Retinal pigment epithelial cell (primary cell): ENCODE measurements at regions not wholly inside any gene's neighbourhood (a gene's known extent, or its start where the extent isn't known, plus 50 kb on each side); places are given as distances from the start of the nearest gene placed in this dataset.

Source experiments
- DNase-seq: peaks from one replicate; pipeline ENCODE4 v3.0.0-alpha.2; 2010; ENCODE audit warnings: low read depth
- H3K4me3 ChIP-seq: 2 replicates; pipeline ENCODE4 v1.5.1; 2011; ENCODE audit warnings: mild to moderate bottlenecking, low read length, control low read depth, moderate library complexity
- TF ChIP-seq, protein P1 (sequence below): conservative IDR thresholded peaks from 2 replicates; pipeline ENCODE4 v1.5.1; 2011; ENCODE audit warnings: low read depth, low read length, control low read depth, inconsistent platforms

DNA sequence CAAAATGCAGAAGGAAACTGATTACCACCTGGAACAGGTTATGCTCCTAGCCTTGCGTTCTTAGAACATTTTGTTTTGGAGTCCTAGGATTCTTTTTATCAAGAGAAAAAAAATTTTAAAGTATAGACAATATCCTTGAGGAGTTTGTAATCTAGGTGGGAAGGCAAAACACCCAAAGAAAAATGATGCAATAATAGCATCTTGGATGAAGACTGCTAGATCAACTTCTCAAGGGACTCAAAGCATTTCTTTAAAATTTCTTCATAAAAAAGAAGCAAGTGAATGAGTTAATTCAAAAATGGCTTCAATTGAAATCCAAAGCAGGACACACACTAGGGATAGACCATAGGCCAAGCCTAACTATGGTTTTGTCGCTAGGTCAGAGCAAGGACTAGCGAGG, 515.8 kb upstream of the ZFHX3 start:
- H3K4me3 ChIP-seq, result no peak overlapping the region
- no peak for DNase-seq
- TF ChIP-seq, protein P1, sequence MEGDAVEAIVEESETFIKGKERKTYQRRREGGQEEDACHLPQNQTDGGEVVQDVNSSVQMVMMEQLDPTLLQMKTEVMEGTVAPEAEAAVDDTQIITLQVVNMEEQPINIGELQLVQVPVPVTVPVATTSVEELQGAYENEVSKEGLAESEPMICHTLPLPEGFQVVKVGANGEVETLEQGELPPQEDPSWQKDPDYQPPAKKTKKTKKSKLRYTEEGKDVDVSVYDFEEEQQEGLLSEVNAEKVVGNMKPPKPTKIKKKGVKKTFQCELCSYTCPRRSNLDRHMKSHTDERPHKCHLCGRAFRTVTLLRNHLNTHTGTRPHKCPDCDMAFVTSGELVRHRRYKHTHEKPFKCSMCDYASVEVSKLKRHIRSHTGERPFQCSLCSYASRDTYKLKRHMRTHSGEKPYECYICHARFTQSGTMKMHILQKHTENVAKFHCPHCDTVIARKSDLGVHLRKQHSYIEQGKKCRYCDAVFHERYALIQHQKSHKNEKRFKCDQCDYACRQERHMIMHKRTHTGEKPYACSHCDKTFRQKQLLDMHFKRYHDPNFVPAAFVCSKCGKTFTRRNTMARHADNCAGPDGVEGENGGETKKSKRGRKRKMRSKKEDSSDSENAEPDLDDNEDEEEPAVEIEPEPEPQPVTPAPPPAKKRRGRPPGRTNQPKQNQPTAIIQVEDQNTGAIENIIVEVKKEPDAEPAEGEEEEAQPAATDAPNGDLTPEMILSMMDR, result no peak

GRCh38 chr16:73560497-73560896, 512.6 kb upstream of the ZFHX3 start:
- H3K4me3 ChIP-seq, result no peak overlapping the region
- no peak for DNase-seq
- TF ChIP-seq, protein P1, result no peak

GRCh38 chr16:73558219-73558618, 510.3 kb upstream of the ZFHX3 start:
- no peak for DNase-seq
- TF ChIP-seq, protein P1, result no peak
- H3K4me3 ChIP-seq, result no peak overlapping the region

- no peak for DNase-seq
- no peak overlapping the region for H3K4me3 ChIP-seq
- TF ChIP-seq, protein P1, result no peak
Observed at GRCh38 chr16:73553941-73554660, 506.2 kb upstream of the ZFHX3 start.

DNA sequence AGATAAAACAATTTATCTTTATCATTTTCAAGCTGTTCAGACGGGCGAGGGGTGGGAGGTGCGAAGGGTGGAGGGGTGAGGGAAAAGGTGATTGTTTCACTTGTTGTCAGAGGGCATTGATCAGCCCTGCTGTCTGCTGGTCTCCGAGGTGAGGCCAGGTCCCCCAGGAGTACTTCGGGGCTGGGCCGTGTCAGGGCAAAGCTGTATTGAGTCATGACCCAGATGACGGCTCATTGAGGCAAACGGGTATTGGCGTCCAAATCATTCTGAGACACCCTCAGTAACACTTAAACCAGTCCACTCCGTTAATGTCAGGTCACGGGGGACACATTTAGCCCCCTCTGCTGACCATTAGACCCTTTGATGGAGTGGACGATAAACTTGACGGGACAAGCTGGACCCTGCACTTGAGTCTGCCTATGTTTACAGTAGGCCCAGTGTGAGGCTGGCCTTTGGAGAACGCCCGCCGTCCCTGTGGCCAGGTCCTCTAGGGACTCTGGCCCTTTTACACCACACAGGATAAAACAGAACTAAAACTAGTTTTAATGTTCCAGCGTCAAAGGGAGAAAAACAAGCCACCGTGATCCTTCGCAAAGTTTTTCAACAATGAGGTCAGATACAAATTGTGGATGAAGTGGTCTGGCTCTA, 502.2 kb upstream of the ZFHX3 start:
- no peak overlapping the region for H3K4me3 ChIP-seq
- DNase-seq, result no peak
- TF ChIP-seq, protein P1, result no peak

DNA sequence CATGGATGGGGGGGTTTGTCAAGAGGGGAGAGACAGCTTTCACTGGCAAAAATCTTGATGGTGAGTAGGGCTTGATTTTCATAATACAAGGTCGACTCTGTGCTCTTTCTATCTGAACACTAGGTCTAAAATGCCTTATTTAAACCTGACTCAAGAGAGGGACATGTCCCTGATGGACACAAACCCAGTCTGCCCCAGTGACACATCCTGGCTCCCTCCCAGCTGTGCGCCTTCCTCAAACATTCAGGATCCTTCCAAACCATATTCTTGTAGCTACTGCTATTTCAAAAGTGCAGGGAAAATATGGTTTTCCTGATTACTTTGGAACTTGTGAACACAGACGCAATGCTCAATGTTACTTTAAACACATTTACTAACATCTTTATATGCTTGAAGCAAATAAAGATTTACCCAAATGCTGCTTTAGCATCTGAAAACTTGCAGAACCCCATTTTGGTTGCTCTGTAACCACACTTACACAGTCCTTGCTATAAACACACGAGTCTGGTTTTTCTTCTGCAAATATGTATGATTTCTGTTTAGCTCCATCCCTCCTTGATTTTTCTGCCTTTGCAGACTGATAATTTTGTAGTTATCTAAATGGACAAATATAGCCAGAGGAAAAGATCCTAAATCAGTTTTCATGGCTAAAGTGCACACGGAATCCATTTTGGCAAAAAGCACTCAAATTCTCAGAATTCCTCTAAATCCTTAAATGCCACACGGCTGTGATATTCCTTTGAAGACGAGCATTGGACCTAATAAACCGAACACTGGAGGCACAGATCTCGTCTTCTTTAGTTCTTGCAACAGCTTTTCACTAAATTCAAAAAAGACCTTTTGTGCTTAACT, 499.9 kb upstream of the ZFHX3 start:
- TF ChIP-seq, protein P1, result no peak
- no peak overlapping the region for H3K4me3 ChIP-seq
- DNase-seq, result no peak
